ENCODE measurements at regions not wholly inside any gene's neighbourhood (a gene's known extent, or its start where the extent isn't known, plus 50 kb on each side); places are given as distances from the start of the nearest gene placed in this dataset.

DNA sequence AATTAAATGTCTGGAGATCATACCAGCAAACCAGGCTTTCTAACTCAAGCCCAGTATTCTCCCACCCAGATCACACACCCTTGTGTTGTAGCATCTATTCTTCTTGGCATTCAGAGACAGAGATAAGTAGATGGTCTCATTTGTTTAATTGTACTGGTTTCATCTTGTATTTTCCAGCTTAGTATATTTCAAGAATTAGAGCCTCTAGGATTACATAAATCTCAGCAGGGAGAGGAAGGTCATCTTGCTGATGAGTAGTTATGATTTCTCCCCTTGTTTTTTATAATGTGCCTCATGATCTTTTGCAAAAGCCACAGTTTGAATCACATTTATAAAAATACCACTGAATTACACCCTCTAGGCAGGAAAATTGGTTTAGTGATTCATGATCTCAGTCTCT, 106.6 kb upstream of the NRSN1 start:
- DNase-seq (ENCODE audit: low read depth in 1 of 2, low spot score in 1 of 2), result no peak
- POLR2A ChIA-PET, result no interaction called here
- no peak for ATAC-seq
- CTCF ChIA-PET, result no interaction called here
- H3K27ac ChIP-seq, result no peak overlapping the region
- H3K4me2 ChIP-seq, result no peak overlapping the region
- TF ChIP-seq HOXB13 (CRISPR knock-in tag; IDR thresholded peaks at IDR 0.05; ENCODE audit: low read depth), result no peak
- TF ChIP-seq FOSL2 (IDR thresholded peaks at IDR 0.05), result no peak
- no peak for TF ChIP-seq FOSL2 (CRISPR knock-in tag; IDR thresholded peaks at IDR 0.05)
- no peak for TF ChIP-seq PHF8 (IDR thresholded peaks at IDR 0.05; ENCODE audit: borderline replicate concordance, low read depth)
- TF ChIP-seq, protein P1, sequence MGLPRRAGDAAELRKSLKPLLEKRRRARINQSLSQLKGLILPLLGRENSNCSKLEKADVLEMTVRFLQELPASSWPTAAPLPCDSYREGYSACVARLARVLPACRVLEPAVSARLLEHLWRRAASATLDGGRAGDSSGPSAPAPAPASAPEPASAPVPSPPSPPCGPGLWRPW (IDR thresholded peaks at IDR 0.05), result no peak
- TF ChIP-seq, protein P2, sequence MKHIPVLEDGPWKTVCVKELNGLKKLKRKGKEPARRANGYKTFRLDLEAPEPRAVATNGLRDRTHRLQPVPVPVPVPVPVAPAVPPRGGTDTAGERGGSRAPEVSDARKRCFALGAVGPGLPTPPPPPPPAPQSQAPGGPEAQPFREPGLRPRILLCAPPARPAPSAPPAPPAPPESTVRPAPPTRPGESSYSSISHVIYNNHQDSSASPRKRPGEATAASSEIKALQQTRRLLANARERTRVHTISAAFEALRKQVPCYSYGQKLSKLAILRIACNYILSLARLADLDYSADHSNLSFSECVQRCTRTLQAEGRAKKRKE (CRISPR knock-in tag; IDR thresholded peaks at IDR 0.05; ENCODE audit: low read depth), result no peak
- no peak for TF ChIP-seq NR3C1 (IDR thresholded peaks at IDR 0.05)
- TF ChIP-seq CHD4 (IDR thresholded peaks at IDR 0.05; ENCODE audit: borderline replicate concordance), result no peak
- no peak for FAIRE-seq
- no peak overlapping the region for H3K4me3 ChIP-seq
- no peaks in the 10 kb centered on the region for H3K9me3 ChIP-seq
- no peaks in the 10 kb centered on the region for H3K4me1 ChIP-seq

DNA sequence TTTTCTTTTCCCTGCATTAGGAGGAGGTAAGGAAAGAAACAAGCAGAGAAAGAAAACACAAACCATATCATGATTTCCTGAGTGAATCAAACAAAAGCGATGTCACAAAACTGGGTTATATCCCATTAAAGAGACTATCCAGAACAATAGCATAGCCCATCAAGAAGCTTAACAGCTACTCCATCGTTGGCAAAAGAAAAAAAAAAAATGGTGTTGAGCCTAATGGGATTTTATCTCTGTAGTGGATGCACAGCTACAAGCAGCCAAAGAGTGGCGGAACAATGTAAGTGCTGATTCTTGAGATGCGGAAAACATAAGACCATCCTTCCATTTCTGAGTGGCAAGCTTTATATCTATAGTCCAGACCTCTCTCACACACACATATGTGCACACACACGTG, 106.2 kb upstream of the NRSN1 start:
- no peak for FAIRE-seq
- Histone ChIP-seq H3K4me1 (no peaks in the 10 kb centered on the region), H3K4me2 (no peak overlapping the region), H3K9me3 (no peaks in the 10 kb centered on the region), H3K4me3 (no peak overlapping the region), H3K27ac (no peak overlapping the region)
- no peak for ATAC-seq
- no peak for DNase-seq (ENCODE audit: low read depth in 1 of 2, low spot score in 1 of 2)
- ChIA-PET CTCF (no interaction called here), POLR2A (no interaction called here)
- TF ChIP-seq EHMT2 (IDR thresholded peaks at IDR 0.05; ENCODE audit: low read depth) (no peak), ZC3H11A (IDR thresholded peaks at IDR 0.05) (no peak), CBX2 (IDR thresholded peaks at IDR 0.05; ENCODE audit: borderline replicate concordance, low read depth) (no peak), SREBF2 (IDR thresholded peaks at IDR 0.05) (no peak), MAZ (IDR thresholded peaks at IDR 0.05; ENCODE audit: borderline replicate concordance, low read depth, low read length) (no peak), FOSB (CRISPR knock-in tag; IDR thresholded peaks at IDR 0.05) (no peak), HDAC2 (IDR thresholded peaks at IDR 0.05) (no peak), CHD4 (IDR thresholded peaks at IDR 0.05; ENCODE audit: borderline replicate concordance) (no peak), ZFP36 (IDR thresholded peaks at IDR 0.05; ENCODE audit: borderline replicate concordance, partially characterized antibody) (no peak), GATA3 (IDR thresholded peaks at IDR 0.05; ENCODE audit: borderline replicate concordance) (no peak), ZSCAN20 (CRISPR knock-in tag; IDR thresholded peaks at IDR 0.05) (no peak), NPAS2 (CRISPR knock-in tag; IDR thresholded peaks at IDR 0.05; ENCODE audit: borderline replicate concordance) (no peak)
- TF ChIP-seq, protein P3, sequence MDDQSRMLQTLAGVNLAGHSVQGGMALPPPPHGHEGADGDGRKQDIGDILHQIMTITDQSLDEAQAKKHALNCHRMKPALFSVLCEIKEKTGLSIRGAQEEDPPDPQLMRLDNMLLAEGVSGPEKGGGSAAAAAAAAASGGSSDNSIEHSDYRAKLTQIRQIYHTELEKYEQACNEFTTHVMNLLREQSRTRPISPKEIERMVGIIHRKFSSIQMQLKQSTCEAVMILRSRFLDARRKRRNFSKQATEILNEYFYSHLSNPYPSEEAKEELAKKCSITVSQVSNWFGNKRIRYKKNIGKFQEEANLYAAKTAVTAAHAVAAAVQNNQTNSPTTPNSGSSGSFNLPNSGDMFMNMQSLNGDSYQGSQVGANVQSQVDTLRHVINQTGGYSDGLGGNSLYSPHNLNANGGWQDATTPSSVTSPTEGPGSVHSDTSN (IDR thresholded peaks at IDR 0.05), result no peak
- TF ChIP-seq, protein P4, sequence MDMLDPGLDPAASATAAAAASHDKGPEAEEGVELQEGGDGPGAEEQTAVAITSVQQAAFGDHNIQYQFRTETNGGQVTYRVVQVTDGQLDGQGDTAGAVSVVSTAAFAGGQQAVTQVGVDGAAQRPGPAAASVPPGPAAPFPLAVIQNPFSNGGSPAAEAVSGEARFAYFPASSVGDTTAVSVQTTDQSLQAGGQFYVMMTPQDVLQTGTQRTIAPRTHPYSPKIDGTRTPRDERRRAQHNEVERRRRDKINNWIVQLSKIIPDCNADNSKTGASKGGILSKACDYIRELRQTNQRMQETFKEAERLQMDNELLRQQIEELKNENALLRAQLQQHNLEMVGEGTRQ (IDR thresholded peaks at IDR 0.05), result no peak
- TF ChIP-seq, protein P5, sequence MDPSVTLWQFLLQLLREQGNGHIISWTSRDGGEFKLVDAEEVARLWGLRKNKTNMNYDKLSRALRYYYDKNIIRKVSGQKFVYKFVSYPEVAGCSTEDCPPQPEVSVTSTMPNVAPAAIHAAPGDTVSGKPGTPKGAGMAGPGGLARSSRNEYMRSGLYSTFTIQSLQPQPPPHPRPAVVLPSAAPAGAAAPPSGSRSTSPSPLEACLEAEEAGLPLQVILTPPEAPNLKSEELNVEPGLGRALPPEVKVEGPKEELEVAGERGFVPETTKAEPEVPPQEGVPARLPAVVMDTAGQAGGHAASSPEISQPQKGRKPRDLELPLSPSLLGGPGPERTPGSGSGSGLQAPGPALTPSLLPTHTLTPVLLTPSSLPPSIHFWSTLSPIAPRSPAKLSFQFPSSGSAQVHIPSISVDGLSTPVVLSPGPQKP (IDR thresholded peaks at IDR 0.05; ENCODE audit: low read depth, low read length), result no peak
- TF ChIP-seq, protein P6, sequence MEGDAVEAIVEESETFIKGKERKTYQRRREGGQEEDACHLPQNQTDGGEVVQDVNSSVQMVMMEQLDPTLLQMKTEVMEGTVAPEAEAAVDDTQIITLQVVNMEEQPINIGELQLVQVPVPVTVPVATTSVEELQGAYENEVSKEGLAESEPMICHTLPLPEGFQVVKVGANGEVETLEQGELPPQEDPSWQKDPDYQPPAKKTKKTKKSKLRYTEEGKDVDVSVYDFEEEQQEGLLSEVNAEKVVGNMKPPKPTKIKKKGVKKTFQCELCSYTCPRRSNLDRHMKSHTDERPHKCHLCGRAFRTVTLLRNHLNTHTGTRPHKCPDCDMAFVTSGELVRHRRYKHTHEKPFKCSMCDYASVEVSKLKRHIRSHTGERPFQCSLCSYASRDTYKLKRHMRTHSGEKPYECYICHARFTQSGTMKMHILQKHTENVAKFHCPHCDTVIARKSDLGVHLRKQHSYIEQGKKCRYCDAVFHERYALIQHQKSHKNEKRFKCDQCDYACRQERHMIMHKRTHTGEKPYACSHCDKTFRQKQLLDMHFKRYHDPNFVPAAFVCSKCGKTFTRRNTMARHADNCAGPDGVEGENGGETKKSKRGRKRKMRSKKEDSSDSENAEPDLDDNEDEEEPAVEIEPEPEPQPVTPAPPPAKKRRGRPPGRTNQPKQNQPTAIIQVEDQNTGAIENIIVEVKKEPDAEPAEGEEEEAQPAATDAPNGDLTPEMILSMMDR (IDR thresholded peaks at IDR 0.05), result no peak
- TF ChIP-seq, protein P7, sequence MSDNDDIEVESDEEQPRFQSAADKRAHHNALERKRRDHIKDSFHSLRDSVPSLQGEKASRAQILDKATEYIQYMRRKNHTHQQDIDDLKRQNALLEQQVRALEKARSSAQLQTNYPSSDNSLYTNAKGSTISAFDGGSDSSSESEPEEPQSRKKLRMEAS (IDR thresholded peaks at IDR 0.05), result no peak
- TF ChIP-seq, protein P8, sequence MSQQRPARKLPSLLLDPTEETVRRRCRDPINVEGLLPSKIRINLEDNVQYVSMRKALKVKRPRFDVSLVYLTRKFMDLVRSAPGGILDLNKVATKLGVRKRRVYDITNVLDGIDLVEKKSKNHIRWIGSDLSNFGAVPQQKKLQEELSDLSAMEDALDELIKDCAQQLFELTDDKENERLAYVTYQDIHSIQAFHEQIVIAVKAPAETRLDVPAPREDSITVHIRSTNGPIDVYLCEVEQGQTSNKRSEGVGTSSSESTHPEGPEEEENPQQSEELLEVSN (IDR thresholded peaks at IDR 0.05; ENCODE audit: borderline replicate concordance, low read depth), result no peak
- 32% methylated on average over 5 of the region's 5 CpGs for WGBS (ENCODE audit: missing lambda C conversion rate)

Measured in A549 (cell line).